ENCODE measurements at regions not wholly inside any gene's neighbourhood (a gene's known extent, or its start where the extent isn't known, plus 50 kb on each side); places are given as distances from the start of the nearest gene placed in this dataset.

GRCh38 chr18:65358306-65358705 lies 392.5 kb upstream of the CDH7 start:
- no peak for TF ChIP-seq CTCF (IDR thresholded peaks at IDR 0.05; ENCODE audit: low read depth, low read length)
- TF ChIP-seq, protein P1, sequence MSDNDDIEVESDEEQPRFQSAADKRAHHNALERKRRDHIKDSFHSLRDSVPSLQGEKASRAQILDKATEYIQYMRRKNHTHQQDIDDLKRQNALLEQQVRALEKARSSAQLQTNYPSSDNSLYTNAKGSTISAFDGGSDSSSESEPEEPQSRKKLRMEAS (IDR thresholded peaks at IDR 0.05; ENCODE audit: low read depth, low read length), result no peak
